ENCODE measurements at regions not wholly inside any gene's neighbourhood (a gene's known extent, or its start where the extent isn't known, plus 50 kb on each side); places are given as distances from the start of the nearest gene placed in this dataset.

DNA sequence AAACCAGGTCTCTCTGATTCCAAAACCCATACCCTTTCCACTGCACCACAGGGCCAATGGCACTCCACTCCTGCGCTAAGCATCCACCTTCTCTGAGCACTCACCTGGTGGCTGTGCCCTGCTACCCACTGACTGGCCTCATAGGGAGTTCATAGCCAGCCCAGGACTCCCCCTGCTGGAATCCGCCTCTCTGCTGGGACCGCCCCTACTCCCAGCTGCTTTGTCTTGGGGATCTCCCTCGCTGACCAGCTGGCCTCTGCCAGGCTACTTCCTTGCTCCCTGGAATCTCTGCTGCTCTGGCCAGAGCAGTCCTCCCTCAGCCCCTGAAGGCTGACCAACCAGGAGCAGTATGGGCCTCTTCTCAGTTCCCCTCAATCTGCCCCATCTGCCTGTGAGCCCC is 129.7 kb downstream of the FAXC start:
- H3K36me3 Mint-ChIP-seq, result no peaks in the 10 kb centered on the region
- peak overlapping the region in 1 of 3 donors; percentile 18 for H3K27ac Mint-ChIP-seq
- DNase-seq, result no peak
- H3K4me3 Mint-ChIP-seq, result no peak overlapping the region
- no peak overlapping the region for H3K27ac ChIP-seq (ENCODE audit: insufficient read depth, low read length, poor library complexity, severe bottlenecking)
- H3K9me3 Mint-ChIP-seq, result peaks cover 0 to 2% (median 0%) of the 10 kb centered on the region in 7 donors
- H3K27me3 Mint-ChIP-seq, result peaks cover 13% of the 10 kb centered on the region
- no peaks in the 10 kb centered on the region for H3K9me3 ChIP-seq (ENCODE audit: control insufficient read depth in 2 of 2, low read length in 2 of 2)
- H3K4me1 Mint-ChIP-seq, result no peaks in the 10 kb centered on the region
- ATAC-seq (ENCODE audit: low read depth in 2 of 2), result no peak
- H3K27me3 ChIP-seq (ENCODE audit: control insufficient read depth, insufficient read depth, low read length), result no peaks in the 10 kb centered on the region
- no peaks in the 10 kb centered on the region for H3K36me3 ChIP-seq (ENCODE audit: control insufficient read depth, insufficient read depth, low read length)
- H3K4me3 ChIP-seq (ENCODE audit: low read depth, low read length), result no peak overlapping the region
- H3K4me1 ChIP-seq (ENCODE audit: control insufficient read depth, insufficient read depth, low read length, poor library complexity, severe bottlenecking), result no peaks in the 10 kb centered on the region

GRCh38 chr6:99216959-99217358 is 132.5 kb downstream of the FAXC start:
- no peaks in the 10 kb centered on the region for H3K27me3 ChIP-seq (ENCODE audit: control insufficient read depth, insufficient read depth, low read length)
- H3K4me3 ChIP-seq (ENCODE audit: low read depth, low read length), result no peak overlapping the region
- no peak for DNase-seq
- no peaks in the 10 kb centered on the region for H3K9me3 ChIP-seq (ENCODE audit: control insufficient read depth in 2 of 2, low read length in 2 of 2)
- no peak for ATAC-seq (ENCODE audit: low read depth in 2 of 2)
- H3K36me3 ChIP-seq (ENCODE audit: control insufficient read depth, insufficient read depth, low read length), result no peaks in the 10 kb centered on the region
- H3K27ac Mint-ChIP-seq, result no peak overlapping the region
- H3K36me3 Mint-ChIP-seq, result no peaks in the 10 kb centered on the region
- H3K4me1 Mint-ChIP-seq, result no peaks in the 10 kb centered on the region
- peaks cover 17% of the 10 kb centered on the region for H3K27me3 Mint-ChIP-seq
- H3K9me3 Mint-ChIP-seq, result peaks cover 0 to 2% (median 0%) of the 10 kb centered on the region in 7 donors
- peak overlapping the region in 1 of 4 donors; percentile 47 for H3K4me3 Mint-ChIP-seq
- H3K4me1 ChIP-seq (ENCODE audit: control insufficient read depth, insufficient read depth, low read length, poor library complexity, severe bottlenecking), result no peaks in the 10 kb centered on the region
- H3K27ac ChIP-seq (ENCODE audit: insufficient read depth, low read length, poor library complexity, severe bottlenecking), result no peak overlapping the region

GRCh38 chr6:99195986-99196655 is 153.4 kb downstream of the FAXC start:
- H3K9me3 Mint-ChIP-seq, result peaks cover 0 to 7% (median 3%) of the 10 kb centered on the region in 7 donors
- Histone ChIP-seq H3K27ac (ENCODE audit: insufficient read depth, low read length, poor library complexity, severe bottlenecking) (no peak overlapping the region), H3K4me3 (ENCODE audit: low read depth, low read length) (no peak overlapping the region), H3K27me3 (ENCODE audit: control insufficient read depth, insufficient read depth, low read length) (no peaks in the 10 kb centered on the region), H3K9me3 (ENCODE audit: control insufficient read depth in 2 of 2, low read length in 2 of 2) (no peaks in the 10 kb centered on the region), H3K36me3 (ENCODE audit: control insufficient read depth, insufficient read depth, low read length) (no peaks in the 10 kb centered on the region), H3K4me1 (ENCODE audit: control insufficient read depth, insufficient read depth, low read length, poor library complexity, severe bottlenecking) (no peaks in the 10 kb centered on the region)
- no peak for DNase-seq
- no peak overlapping the region for H3K27ac Mint-ChIP-seq
- no peak overlapping the region for H3K4me3 Mint-ChIP-seq
- no peaks in the 10 kb centered on the region for H3K36me3 Mint-ChIP-seq
- no peak for ATAC-seq (ENCODE audit: low read depth in 2 of 2)
- H3K27me3 Mint-ChIP-seq, result peaks cover 4% of the 10 kb centered on the region
- H3K4me1 Mint-ChIP-seq, result no peaks in the 10 kb centered on the region

DNA sequence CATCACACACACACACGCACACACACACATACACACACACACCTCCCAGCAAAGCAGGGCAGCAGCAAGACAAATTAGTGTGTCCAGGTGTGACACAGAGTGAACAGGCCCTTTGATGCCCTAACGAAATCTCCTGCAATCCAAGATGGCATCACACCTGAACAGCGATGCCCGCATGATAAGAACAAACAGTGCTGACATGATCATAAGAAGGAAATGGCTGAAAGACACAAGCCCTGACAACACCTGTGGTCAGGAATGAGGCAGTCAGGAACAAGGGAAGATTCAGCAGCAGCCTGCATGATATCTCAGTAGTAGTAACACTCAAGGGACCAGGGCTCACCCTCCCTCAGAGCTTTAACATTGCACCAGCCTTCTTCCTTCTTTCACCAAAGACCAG is 156.9 kb downstream of the FAXC start:
- no peak overlapping the region for H3K27ac ChIP-seq (ENCODE audit: insufficient read depth, low read length, poor library complexity, severe bottlenecking)
- H3K9me3 ChIP-seq (ENCODE audit: control insufficient read depth in 2 of 2, low read length in 2 of 2), result no peaks in the 10 kb centered on the region
- ATAC-seq (ENCODE audit: low read depth in 2 of 2) (no peak), DNase-seq (no peak)
- Mint-ChIP-seq H3K4me1 (peaks cover 0 to 4% (median 0%) of the 10 kb centered on the region in 4 donors), H3K36me3 (no peaks in the 10 kb centered on the region), H3K9me3 (peaks cover 0 to 2% (median 0%) of the 10 kb centered on the region in 7 donors), H3K27me3 (peaks cover 4% of the 10 kb centered on the region), H3K4me3 (no peak overlapping the region), H3K27ac (no peak overlapping the region)
- H3K4me1 ChIP-seq (ENCODE audit: control insufficient read depth, insufficient read depth, low read length, poor library complexity, severe bottlenecking), result no peaks in the 10 kb centered on the region
- H3K27me3 ChIP-seq (ENCODE audit: control insufficient read depth, insufficient read depth, low read length), result no peaks in the 10 kb centered on the region
- no peaks in the 10 kb centered on the region for H3K36me3 ChIP-seq (ENCODE audit: control insufficient read depth, insufficient read depth, low read length)
- H3K4me3 ChIP-seq (ENCODE audit: low read depth, low read length), result no peak overlapping the region

DNA sequence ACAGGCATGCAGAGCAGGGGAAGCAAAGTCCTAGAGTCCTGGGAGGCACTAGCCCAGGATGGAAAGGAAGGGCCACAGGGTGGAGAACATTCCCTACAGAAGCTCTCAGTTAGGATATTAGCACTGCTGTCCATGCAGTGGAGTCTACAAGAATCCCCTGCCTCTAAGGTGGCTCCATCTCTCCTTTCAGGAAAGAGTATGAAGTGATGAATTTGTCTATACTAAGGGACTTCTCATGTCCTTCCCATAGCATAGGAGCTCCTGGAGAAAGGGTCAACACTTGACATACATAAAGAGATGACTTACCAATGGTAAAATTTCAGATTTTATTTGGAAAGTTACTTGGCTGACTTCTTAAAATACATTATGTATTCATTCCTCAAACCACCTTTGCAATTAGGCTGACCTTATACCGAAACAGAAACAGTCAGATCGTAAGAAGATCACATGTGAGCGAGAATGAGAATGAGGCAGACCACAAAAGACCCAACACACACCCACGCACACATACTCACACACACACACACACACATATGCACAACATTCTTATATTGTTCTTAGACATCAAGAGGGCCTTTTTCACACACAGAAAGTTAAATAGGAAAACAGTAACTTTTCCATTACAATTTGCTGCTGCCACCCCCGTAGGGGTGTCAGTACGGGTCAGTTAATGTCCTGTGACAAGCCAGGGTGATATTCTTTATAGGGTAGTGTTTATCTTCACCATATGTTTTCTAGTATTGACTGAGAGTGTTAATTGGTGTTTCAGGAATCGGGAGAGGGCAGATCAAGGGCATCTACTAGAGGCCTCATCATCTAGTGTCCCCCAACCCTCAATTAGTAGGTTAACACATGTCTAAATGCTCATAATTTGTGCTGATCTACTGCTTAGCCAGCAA is 159.4 kb downstream of the FAXC start:
- Histone ChIP-seq H3K27me3 (ENCODE audit: control insufficient read depth, insufficient read depth, low read length) (no peaks in the 10 kb centered on the region), H3K27ac (ENCODE audit: insufficient read depth, low read length, poor library complexity, severe bottlenecking) (no peak overlapping the region), H3K4me1 (ENCODE audit: control insufficient read depth, insufficient read depth, low read length, poor library complexity, severe bottlenecking) (no peaks in the 10 kb centered on the region), H3K4me3 (ENCODE audit: low read depth, low read length) (no peak overlapping the region), H3K9me3 (ENCODE audit: control insufficient read depth in 2 of 2, low read length in 2 of 2) (no peaks in the 10 kb centered on the region), H3K36me3 (ENCODE audit: control insufficient read depth, insufficient read depth, low read length) (no peaks in the 10 kb centered on the region)
- Mint-ChIP-seq H3K36me3 (no peaks in the 10 kb centered on the region), H3K27me3 (no peaks in the 10 kb centered on the region), H3K27ac (peak overlapping the region in 1 of 3 donors; percentile 26), H3K4me3 (peak overlapping the region in 1 of 4 donors; percentile 8), H3K4me1 (peaks cover 0 to 4% (median 0%) of the 10 kb centered on the region in 4 donors), H3K9me3 (peaks cover 0 to 2% (median 0%) of the 10 kb centered on the region in 7 donors)
- DNase-seq (peak in 1 of 3 donors; percentile 24), ATAC-seq (ENCODE audit: low read depth in 2 of 2) (no peak)

DNA sequence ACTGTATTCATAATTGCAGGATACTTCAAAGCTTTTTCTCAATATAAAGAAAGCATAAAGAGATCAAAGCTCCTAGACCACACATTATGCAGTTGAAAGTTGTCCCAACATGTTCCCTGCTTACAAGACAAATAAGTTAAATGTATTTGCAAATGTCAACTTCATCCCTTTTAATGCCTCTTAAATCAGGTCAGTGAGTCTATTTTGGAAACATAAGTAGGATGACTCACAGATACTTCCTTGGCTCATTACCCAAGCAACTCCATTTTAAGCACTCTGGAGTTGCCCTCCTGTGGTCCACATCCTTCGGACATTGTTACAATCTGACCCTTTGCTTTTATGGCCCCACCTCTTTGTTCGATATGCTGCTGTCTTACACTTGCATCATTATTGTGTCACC is 162.0 kb downstream of the FAXC start:
- no peaks in the 10 kb centered on the region for H3K27me3 ChIP-seq (ENCODE audit: control insufficient read depth, insufficient read depth, low read length)
- Mint-ChIP-seq H3K27me3 (no peaks in the 10 kb centered on the region), H3K9me3 (peaks cover 0 to 11% (median under 1%) of the 10 kb centered on the region in 7 donors), H3K36me3 (no peaks in the 10 kb centered on the region), H3K4me1 (peaks cover 0 to 4% (median 0%) of the 10 kb centered on the region in 4 donors), H3K4me3 (no peak overlapping the region), H3K27ac (peak overlapping the region in 1 of 3 donors; percentile 18)
- ATAC-seq (ENCODE audit: low read depth in 2 of 2), result no peak
- H3K27ac ChIP-seq (ENCODE audit: insufficient read depth, low read length, poor library complexity, severe bottlenecking), result no peak overlapping the region
- H3K4me1 ChIP-seq (ENCODE audit: control insufficient read depth, insufficient read depth, low read length, poor library complexity, severe bottlenecking), result no peaks in the 10 kb centered on the region
- H3K9me3 ChIP-seq (ENCODE audit: control insufficient read depth in 2 of 2, low read length in 2 of 2), result peaks cover 0 to 5% of the 10 kb centered on the region in 2 experiments
- DNase-seq, result no peak
- H3K4me3 ChIP-seq (ENCODE audit: low read depth, low read length), result no peak overlapping the region
- no peaks in the 10 kb centered on the region for H3K36me3 ChIP-seq (ENCODE audit: control insufficient read depth, insufficient read depth, low read length)

- peak overlapping the region in 1 of 3 donors; percentile 9 for H3K27ac Mint-ChIP-seq
- no peak overlapping the region for H3K4me3 ChIP-seq (ENCODE audit: low read depth, low read length)
These were observed 163.1 kb downstream of the FAXC start for GRCh38 chr6:99186417-99186816.

More at GRCh38 chr6:99186417-99186816, 163.1 kb downstream of the FAXC start:
- Histone ChIP-seq H3K27ac (ENCODE audit: insufficient read depth, low read length, poor library complexity, severe bottlenecking) (no peak overlapping the region), H3K36me3 (ENCODE audit: control insufficient read depth, insufficient read depth, low read length) (no peaks in the 10 kb centered on the region), H3K4me1 (ENCODE audit: control insufficient read depth, insufficient read depth, low read length, poor library complexity, severe bottlenecking) (no peaks in the 10 kb centered on the region), H3K9me3 (ENCODE audit: control insufficient read depth in 2 of 2, low read length in 2 of 2) (peaks cover 0 to 6% of the 10 kb centered on the region in 2 experiments), H3K27me3 (ENCODE audit: control insufficient read depth, insufficient read depth, low read length) (no peaks in the 10 kb centered on the region)
- ATAC-seq (ENCODE audit: low read depth in 2 of 2) (no peak), DNase-seq (no peak)
- Mint-ChIP-seq H3K9me3 (peaks cover 0 to 15% (median 3%) of the 10 kb centered on the region in 7 donors), H3K27me3 (no peaks in the 10 kb centered on the region), H3K4me3 (no peak overlapping the region), H3K36me3 (no peaks in the 10 kb centered on the region), H3K4me1 (peaks cover 0 to 4% (median 0%) of the 10 kb centered on the region in 4 donors)
